ENCODE measurements at regions not wholly inside any gene's neighbourhood (a gene's known extent, or its start where the extent isn't known, plus 50 kb on each side); places are given as distances from the start of the nearest gene placed in this dataset.

- intact Hi-C loops (cut with micrococcal nuclease), result no loop called here
- no peaks in the 10 kb centered on the region for H3K9me3 ChIP-seq (replicated peaks; ENCODE audit: control insufficient read depth, insufficient read depth, low read length)
- no peak overlapping the region for H3K9ac ChIP-seq (replicated peaks; ENCODE audit: extremely low read depth, insufficient read depth, low read length)
- ChIA-PET POLR2A (no interaction called here), CTCF (interaction anchor here (0.7 to 1.2 kb wide), 2 partner anchors 10 to 322 kb away, joined by 3 read pairs; no protein-coding TSS in a partner anchor)
- BruUV-seq (replicated peaks), result no TSS peak
- no peak overlapping the region for H3K27ac ChIP-seq (ENCODE audit: insufficient read depth, low read depth, low read length)
- no peaks in the 10 kb centered on the region for H3K4me1 ChIP-seq (ENCODE audit: control insufficient read depth, extremely low read depth, insufficient read depth, low read length)
- no peak overlapping the region for H3K4me3 ChIP-seq (replicated peaks in 1 of 3; ENCODE audit: insufficient read depth in 1 of 3, low read depth in 1 of 3, low read length in 3 of 3)
- dilution Hi-C loops (cut with MboI; ENCODE audit: extremely low pct_ligation_motif_present, low sequenced_read_pairs), result no loop called here
- no peaks in the 10 kb centered on the region for H3K9me1 ChIP-seq (replicated peaks; ENCODE audit: control insufficient read depth, extremely low read depth, insufficient read depth, low read length)
- no peak for TF ChIP-seq MAX (IDR thresholded peaks at IDR 0.05; ENCODE audit: insufficient read depth, insufficient read length)
- TF ChIP-seq CTCF (IDR thresholded peaks at IDR 0.05; ENCODE audit: extremely low read depth in 1 of 2, insufficient read depth in 1 of 2, low read depth in 1 of 2, low read length in 2 of 2), result no peak
- no peak for TF ChIP-seq GATA2 (IDR thresholded peaks at IDR 0.05; ENCODE audit: insufficient read depth, insufficient read length, low read depth, low read length)
- no peak for TF ChIP-seq MYC (IDR thresholded peaks at IDR 0.05; ENCODE audit: low read depth, low read length)
- TF ChIP-seq POLR2AphosphoS5 (IDR thresholded peaks at IDR 0.05; ENCODE audit: insufficient read depth, low read depth, low read length), result no peak
- TF ChIP-seq FOS (IDR thresholded peaks at IDR 0.05; ENCODE audit: borderline replicate concordance, insufficient read depth, low read length), result no peak
- no peak for TF ChIP-seq EZH2 (IDR thresholded peaks at IDR 0.05; ENCODE audit: borderline replicate concordance, low read depth, low read length, severe bottlenecking)
- TF ChIP-seq POLR2A (IDR thresholded peaks at IDR 0.05; ENCODE audit: low read depth, low read length), result no peak
- DNase-seq (ENCODE audit: low read depth, low spot score) (no peak), FAIRE-seq (no peak)
- no peak overlapping the region for H3K4me2 ChIP-seq (ENCODE audit: insufficient read depth, low read length)
- no peaks in the 10 kb centered on the region for H3K27me3 ChIP-seq (ENCODE audit: control insufficient read depth in 2 of 2, insufficient read depth in 2 of 2, low read length in 2 of 2)
- peaks cover under 1% of the 10 kb centered on the region for H4K20me1 ChIP-seq (replicated peaks; ENCODE audit: control insufficient read depth, extremely low read depth, insufficient read depth, low read length)
- H2AFZ ChIP-seq (ENCODE audit: low read depth, low read length), result no peak overlapping the region
- H3K79me2 ChIP-seq (ENCODE audit: control insufficient read depth, insufficient read depth, low read length), result peaks cover 15% of the 10 kb centered on the region
- no peaks in the 10 kb centered on the region for H3K36me3 ChIP-seq (ENCODE audit: control insufficient read depth in 2 of 2, extremely low read depth in 1 of 2, insufficient read depth in 2 of 2, low read length in 2 of 2)
Observed at GRCh38 chr11:33507967-33508366, 192.7 kb downstream of the C11orf91 start.
